Fibroblast of mammary gland (primary cell): ENCODE measurements at regions not wholly inside any gene's neighbourhood (a gene's known extent, or its start where the extent isn't known, plus 50 kb on each side); places are given as distances from the start of the nearest gene placed in this dataset.

Experiments used
- DNase-seq: peaks from one replicate; pipeline ENCODE4 v3.0.0-alpha.2; 2010; ENCODE audit warnings: low read depth
- H3K4me3 ChIP-seq: 2 replicates; pipeline ENCODE4 v1.5.1; 2011; ENCODE audit warnings: low read depth, mild to moderate bottlenecking, low read length, moderate library complexity; ENCODE audit not compliant: control insufficient read depth
- CTCF ChIP-seq: conservative IDR thresholded peaks from 2 replicates; pipeline ENCODE4 v1.5.1; 2011; ENCODE audit warnings: low read depth, low read length, inconsistent platforms; ENCODE audit not compliant: control insufficient read depth, insufficient read depth

GRCh38 chr10:104541820-104542219 is 99.3 kb upstream of the SORCS3 start:
- no peak overlapping the region for H3K4me3 ChIP-seq
- no peak for TF ChIP-seq CTCF
- DNase-seq = no peak

- no peak for DNase-seq
- no peak overlapping the region for H3K4me3 ChIP-seq
- no peak for TF ChIP-seq CTCF
Measured at GRCh38 chr10:104546336-104546735, 94.8 kb upstream of the SORCS3 start.

- no peak for TF ChIP-seq CTCF
- no peak overlapping the region for H3K4me3 ChIP-seq
- no peak for DNase-seq
Measured at GRCh38 chr10:104546756-104547155, 94.3 kb upstream of the SORCS3 start.

GRCh38 chr10:104548090-104548489 is 93.0 kb upstream of the SORCS3 start:
- no peak for TF ChIP-seq CTCF
- no peak overlapping the region for H3K4me3 ChIP-seq
- peak; percentile 27 for DNase-seq

- DNase-seq = no peak
- no peak overlapping the region for H3K4me3 ChIP-seq
- no peak for TF ChIP-seq CTCF
Measured at GRCh38 chr10:104556831-104557230, 84.3 kb upstream of the SORCS3 start.

GRCh38 chr10:104557966-104558365 is 83.1 kb upstream of the SORCS3 start:
- no peak for DNase-seq
- no peak for TF ChIP-seq CTCF
- H3K4me3 ChIP-seq = no peak overlapping the region

- no peak for TF ChIP-seq CTCF
- peak; percentile 14 for DNase-seq
- H3K4me3 ChIP-seq = no peak overlapping the region
Measured at GRCh38 chr10:104559935-104560334, 81.2 kb upstream of the SORCS3 start.
